ENCODE measurements at regions not wholly inside any gene's neighbourhood (a gene's known extent, or its start where the extent isn't known, plus 50 kb on each side); places are given as distances from the start of the nearest gene placed in this dataset.

DNA sequence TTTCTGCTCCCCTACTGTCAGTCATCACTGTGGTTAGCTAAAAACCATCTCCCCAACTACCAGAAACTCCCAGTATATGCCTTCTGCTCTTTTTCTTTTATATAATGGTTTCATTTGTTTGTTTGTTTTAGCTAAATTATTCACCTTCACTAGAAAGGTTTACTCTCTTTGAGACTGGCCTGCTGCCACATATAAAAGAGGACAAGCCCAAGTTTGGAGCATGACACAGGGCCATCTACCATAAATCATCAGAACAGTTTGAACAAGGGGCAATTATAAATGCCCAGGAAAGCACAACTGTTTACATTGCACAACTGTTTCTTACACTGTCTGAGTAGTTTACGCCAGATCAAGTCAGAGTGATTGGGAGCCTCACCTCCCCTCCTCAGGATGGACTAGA lies 471.0 kb upstream of the PIK3C3 start:
- DNase-seq (ENCODE audit: low read depth in 4 of 4, low spot score in 2 of 4), result no peak

DNA sequence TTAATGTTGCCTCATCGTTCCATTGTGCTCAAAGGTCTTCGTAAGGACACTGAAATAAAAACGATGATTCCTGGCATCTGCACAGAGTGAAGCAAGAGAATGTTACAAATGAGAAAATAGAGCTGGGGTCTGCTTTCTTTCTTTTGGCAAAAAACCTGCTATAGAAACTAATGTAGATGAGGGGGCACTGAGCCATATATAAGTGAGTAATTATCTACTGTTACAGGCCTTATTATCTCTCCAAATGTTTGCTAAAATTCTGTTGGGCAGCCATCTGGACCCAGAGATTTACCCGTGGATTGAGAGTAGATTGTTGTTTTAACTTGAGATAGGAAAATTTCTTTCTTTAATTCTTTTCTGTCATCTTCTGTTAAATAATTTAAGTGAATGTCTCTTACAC lies 472.5 kb upstream of the PIK3C3 start:
- no peak for DNase-seq (ENCODE audit: low read depth in 4 of 4, low spot score in 2 of 4)

DNA sequence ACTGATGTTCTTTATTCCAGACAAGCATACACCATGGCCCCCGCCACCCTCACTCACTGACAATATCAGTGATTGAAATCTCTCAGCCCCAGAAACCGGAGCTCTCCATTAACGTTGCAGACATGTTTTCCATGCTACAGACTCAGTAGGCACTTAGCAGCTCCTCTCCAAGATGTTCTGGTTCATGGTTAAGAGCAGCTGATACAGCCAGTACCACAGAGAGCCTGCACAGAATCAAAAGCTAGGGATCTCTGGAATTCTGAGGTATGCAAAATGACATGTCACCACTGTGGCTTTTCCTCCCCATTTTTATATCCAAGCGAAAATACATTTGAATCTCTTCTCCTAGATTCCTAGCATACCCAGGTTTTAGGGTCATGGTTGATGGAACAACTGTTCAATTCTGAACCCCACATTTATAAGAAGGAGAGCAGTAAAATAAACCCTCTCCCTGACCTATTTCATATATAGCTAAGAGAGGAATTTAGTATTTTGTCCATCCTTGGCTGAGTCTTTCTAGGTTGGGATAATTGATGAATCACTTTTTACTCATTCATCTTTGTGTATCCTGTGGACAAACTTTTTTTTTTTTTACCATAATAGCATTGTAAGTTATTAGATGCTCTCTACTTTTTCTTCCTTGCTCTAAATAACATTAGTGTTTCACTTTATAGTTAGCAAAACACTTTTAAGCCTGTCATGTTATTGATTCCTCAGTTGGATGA lies 488.4 kb upstream of the PIK3C3 start:
- no peak for DNase-seq (ENCODE audit: low read depth in 4 of 4, low spot score in 2 of 4)

DNA sequence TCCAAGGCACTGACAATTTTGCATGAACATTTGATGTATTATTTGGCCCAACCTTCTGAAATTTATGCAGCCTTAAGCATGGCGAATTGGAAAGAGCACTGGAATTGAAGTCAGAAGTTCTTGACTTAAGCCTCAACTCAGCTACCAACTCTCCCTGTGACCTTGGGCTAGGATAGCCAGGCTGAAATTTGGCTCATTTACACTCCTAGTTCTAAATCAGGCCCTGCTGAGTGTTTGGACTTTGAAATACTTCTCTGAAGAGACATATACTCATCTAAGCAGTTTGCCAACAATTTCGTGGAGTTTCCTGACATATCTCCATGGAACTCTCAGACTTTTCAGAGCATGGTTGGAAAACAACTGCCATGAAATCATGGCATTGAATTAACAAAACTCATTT lies 489.6 kb upstream of the PIK3C3 start:
- no peak for DNase-seq (ENCODE audit: low read depth in 4 of 4, low spot score in 2 of 4)

DNA sequence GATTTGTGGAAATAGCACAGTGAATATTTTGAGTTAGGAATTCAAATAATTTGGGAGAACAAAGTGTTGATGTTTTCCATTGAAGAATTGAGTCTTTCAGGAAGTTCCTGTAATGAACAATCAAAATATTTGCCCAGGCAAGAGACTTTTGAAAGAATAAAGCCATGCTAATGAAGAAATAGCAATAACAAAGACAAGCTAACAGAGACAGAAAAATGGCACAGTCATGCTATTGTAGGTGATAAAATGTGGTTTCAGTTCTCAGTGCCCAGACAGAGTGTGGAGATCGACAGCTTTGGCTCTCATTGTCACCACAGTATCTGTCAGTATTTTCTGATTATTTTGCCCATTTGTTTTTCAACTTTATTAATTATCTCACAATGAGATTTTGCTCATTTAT lies 490.8 kb upstream of the PIK3C3 start:
- no peak for DNase-seq (ENCODE audit: low read depth in 4 of 4, low spot score in 2 of 4)

DNA sequence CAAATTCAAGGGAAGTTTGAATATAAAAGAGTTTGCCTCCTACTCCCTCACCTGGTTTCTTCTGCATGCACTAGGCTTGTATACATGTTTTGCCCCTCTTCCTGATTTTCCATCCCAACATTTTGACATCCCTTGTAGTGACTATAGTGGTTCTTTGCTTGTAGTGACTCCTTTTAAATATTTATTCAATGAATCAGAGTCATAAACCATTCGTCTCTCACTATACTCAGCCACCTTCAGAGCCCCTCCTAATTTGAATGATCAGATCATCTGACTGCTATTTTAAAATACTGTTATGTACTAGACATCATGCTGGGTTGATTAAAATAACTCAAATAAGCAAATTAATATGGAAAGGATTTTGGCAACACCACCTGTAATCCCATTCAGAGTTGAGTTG lies 492.1 kb upstream of the PIK3C3 start:
- DNase-seq (ENCODE audit: low read depth in 4 of 4, low spot score in 2 of 4), result no peak

DNA sequence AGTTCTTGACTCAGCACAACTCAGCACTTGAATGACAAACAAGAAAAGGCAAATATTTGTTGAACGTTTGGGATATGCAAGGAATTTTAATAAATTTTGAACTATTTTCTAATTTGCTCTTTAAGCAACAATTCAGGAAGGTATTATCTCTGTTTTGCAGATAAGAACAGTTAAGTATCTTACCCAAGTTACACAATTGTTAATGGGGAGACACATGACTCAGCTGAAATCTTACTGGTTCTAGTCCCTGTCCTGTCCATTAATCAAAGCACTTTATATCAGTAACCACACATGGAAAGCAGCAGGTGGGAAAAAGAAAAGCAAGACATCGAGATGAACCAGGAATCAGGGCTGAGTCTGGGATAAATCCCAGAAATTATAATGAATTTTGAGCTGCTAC lies 493.9 kb upstream of the PIK3C3 start:
- no peak for DNase-seq (ENCODE audit: low read depth in 4 of 4, low spot score in 2 of 4)

DNA sequence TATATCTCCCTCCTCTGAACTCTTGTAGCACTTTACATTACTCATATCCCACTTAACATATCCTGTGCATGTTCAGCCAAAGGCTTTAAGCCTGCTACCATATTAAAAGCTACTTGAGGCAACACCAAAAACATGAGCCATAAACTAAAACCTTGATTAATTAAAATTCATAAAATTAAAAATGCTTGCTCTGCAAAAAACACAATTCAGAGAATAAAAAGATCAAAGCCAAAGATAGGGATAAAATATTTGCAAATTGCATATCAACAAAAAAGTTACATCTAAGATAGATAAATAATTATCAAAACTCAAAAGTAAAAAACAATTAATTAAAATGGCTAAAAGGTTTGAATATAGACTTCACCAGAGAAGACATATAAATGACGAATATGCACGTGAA lies 495.4 kb upstream of the PIK3C3 start:
- DNase-seq (ENCODE audit: low read depth in 4 of 4, low spot score in 2 of 4), result no peak

DNA sequence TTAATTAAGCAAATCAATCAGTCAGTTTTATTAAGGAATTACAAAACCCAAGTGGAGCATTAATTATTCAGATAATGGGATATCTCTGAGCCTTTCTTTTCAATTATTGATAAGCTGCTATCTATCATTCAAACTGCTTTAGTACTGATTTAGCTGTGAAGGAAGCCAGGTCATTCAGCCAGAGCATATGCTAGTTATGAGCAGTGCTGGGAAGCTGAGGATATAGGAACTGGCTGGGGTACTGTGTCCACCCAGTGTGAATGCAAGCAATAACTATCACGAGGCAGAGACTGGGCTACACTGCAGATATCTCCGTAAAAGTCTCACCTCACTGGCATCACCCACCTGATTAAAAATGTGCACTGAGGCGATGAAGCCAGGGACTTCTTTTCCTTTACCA lies 496.7 kb upstream of the PIK3C3 start:
- DNase-seq (ENCODE audit: low read depth in 4 of 4, low spot score in 2 of 4), result no peak

DNA sequence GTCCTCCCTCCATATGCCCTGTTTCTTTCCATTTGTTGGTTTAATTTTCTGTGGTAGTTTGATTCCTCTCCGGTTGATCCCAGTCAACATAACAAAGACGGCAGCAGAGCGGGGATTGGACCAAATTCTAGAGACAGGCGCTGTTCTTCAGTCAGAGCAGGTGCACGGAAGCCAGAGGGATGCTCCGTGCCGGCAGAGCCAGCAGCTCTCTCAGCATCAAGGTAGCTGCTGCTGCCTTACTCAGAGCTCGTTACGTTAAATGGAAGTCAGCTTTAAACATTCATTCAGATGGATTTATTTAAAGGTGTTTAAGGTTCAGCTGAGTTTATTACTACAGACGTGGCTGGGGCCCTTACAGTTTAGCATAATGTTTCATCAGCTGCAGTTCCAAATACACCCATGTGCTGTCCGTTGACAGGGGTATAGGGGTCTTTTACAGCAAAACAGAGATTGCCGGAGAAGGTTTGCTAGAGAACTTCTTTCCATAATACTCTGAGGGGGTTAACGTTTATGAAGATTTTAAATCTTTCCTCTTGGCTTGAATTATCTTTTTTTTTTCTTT lies 497.2 kb upstream of the PIK3C3 start:
- no peak for DNase-seq (ENCODE audit: low read depth in 4 of 4, low spot score in 2 of 4)

DNA sequence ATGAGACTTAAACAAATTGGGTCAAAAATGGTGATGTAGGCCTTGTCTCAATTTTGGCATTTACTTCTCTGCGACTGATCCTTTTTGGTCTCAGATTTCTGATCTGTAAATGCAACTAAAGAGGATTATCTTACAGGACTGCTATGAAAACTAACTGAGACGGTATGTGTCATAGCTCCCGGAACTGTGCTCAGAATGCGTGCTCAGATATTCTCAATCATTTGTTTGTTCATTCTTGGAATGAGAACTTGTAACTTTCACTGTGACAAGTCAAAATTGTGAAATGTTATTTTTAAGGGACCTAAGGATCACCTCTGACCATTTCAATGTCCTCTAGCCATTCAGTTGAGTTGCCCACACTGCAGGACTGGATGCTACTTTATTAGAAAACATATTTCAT lies 498.2 kb upstream of the PIK3C3 start:
- no peak for DNase-seq (ENCODE audit: low read depth in 4 of 4, low spot score in 2 of 4)

DNA sequence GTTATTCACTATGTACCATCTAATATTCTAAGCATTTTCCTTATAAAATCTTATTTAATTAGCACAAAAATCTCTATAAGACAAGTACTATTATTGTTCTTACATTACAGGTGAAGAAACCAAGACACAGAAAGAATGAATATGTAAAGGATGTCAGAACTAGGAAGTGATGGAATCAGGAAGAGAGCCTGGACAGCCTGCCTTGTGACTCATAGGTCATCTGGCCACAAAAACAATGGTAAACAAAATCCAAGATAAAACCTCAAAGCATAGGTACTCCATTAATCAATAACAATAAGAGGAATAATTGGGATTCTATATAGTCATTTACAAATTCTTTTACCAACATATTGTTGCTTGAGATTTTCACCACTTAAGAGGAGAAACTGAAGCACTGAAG lies 505.4 kb upstream of the PIK3C3 start:
- no peak for DNase-seq (ENCODE audit: low read depth in 4 of 4, low spot score in 2 of 4)

DNA sequence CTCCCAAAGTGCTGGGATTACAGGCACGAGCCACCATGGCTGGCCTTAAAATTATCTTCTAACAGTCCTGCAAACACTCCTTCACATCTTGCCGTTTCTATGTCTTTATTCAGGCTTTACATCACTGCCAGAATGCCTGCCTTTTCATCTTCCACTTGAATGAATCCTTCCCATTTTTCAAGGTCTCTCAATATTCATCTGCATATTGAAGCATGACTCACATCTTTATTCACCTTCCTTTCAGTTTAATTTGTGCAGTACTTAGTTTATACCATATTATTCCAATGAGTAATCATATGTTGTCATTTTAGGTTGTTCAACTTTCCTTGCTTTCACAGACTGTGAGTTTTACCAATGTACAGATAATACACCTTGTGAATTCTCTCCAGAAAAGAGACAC lies 510.1 kb upstream of the PIK3C3 start:
- DNase-seq (ENCODE audit: low read depth in 4 of 4, low spot score in 2 of 4), result no peak

DNA sequence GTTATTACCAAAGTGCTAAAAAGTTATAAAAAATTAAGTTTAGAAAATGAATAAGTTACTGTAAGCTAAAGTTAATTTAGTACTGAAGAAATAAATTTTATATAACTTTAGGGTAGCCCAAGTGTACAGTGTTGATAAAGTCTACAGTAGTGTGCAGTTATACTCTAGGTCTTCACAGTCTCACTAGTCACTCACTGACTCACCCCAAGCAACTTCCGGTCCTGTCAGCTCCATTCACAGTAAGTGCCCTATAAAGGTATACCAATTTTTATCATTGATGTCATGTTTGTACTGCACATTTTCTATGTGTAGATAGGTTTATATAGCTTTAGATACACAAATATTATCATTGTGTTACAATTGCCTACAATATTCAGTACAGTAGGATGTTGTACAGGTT lies 518.3 kb upstream of the PIK3C3 start:
- DNase-seq (ENCODE audit: low read depth in 4 of 4, low spot score in 2 of 4), result no peak

DNA sequence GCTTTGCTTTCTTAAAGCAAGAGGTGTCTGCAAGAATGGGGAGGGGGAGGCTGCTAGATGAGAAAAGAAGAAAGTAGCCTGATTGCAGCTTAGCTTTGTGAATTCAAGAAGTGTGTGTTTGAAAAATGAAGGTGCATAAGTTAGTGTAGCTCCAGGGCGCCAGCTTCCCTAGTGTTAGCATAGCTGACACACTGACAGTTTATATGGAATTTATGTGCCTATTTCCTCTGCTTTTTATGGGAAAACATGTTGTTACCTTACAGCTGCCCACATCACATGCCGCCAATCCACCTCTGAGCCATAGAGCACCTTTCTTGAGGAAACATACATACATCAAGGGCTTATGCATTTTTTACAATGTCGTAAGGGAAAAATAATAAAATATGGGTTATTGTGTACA lies 536.4 kb upstream of the PIK3C3 start:
- no peak for DNase-seq (ENCODE audit: low read depth in 4 of 4, low spot score in 2 of 4)

DNA sequence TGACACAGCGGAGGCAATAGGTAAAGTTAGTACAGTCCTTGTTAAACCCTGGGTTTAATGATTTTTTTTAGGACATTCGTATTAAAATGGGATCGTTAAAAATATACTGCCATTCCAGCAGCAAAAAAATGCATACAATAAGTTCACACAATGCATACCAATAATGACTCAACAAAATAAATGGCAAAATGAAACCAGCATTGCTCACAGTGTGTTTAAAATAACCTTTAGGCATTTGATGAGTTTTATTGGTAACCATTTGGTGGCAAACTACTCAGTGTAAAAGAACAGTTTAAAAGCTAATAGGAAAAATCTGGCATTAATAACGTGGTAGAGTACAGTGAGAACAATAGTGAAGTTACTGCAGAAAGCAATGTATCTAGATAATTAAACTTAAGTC lies 539.0 kb upstream of the PIK3C3 start:
- no peak for DNase-seq (ENCODE audit: low read depth in 4 of 4, low spot score in 2 of 4)

DNA sequence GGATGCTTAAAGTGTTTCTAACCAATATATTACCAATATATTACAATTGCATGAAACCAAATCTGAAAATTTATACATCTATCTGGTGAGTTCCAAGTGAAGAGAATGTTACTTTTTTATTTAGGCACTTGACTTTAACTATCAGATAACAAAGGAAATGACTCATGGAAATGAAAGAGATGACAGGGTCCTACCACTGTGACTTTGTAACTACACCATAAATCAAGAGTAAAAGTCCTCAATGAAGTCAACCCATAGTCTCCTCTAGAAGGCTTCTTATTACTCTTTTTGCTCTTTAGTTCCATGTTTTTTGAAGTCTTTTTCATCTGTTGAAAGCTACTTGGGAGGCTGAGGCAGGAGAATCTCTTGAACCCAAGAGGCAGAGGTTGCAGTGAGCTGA lies 545.0 kb upstream of the PIK3C3 start:
- DNase-seq (ENCODE audit: low read depth in 4 of 4, low spot score in 2 of 4), result no peak

DNA sequence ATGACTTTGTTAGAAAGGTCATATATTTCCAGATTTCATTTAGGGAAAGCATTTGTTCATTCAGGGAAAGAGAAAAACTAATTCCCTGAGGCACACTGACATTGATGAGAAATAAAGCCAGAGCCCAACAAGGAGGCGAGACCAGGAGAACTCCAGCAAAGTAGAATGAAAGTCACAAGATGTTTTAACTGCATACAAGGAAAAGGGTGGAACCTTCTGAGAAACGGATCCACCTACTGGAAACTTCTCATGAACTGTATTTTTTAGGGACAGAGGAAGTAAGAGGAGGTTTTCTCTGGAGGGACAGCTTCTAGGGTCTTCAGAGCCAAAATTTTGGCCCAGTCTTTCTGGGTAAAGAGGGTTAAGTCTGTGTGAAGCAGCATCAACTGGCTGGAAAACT lies 548.2 kb upstream of the PIK3C3 start:
- no peak for DNase-seq (ENCODE audit: low read depth in 4 of 4, low spot score in 2 of 4)

DNA sequence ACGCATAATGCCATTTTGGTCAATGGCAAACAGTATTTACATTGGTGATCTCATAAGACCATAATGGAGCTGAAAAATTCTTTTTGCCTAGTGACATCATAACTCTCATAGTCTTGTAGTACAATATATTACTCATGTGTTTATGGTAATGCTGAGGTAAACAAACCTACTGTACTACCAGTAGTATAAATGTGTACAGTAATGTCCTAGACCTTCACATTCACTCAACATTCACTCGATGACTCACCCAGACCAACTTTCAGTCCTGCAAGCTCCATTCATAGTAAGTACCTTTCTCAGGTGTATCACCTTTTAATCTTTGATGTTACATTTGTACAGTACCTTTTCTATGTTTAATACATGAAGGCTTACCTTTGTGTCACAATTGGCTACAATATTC lies 558.2 kb upstream of the PIK3C3 start:
- DNase-seq (ENCODE audit: low read depth in 4 of 4, low spot score in 2 of 4), result no peak

DNA sequence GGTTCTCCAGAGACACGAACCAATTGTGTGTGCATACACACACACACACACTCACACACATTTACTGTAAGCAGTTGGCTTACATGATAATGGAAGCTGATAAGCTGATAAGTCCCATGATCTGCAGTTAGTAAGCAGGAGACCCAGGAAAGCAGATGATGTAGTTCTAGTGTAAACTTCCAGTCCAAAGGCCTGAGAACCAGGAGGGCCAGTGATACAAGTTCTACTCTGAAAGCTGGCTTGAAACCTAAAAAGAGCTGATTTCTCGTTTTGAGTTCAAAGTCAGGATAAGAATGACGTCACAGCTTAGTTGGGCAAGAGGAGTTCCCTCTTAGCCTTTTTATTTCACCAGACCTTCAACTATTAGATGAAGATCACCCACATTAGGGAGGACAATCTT lies 558.8 kb upstream of the PIK3C3 start:
- DNase-seq (ENCODE audit: low read depth in 4 of 4, low spot score in 2 of 4), result no peak

DNA sequence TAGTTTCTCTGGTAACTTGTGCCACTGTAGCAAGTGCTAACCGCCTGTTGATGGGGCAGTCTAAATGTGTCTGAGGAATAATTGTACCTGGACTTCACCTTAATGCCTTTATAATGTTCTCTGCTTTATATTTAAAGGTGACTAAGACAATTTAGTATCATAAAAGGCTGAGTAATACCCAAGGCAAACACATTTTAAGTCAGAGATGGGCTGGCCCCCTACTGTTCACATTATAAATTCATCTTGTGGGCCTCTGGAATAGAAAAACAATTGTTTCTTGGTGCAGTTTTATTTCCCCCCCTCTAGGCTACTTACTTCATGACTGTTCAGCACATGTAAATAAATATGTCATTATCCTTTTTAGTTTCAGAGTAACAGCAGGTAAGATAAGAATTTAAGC lies 559.3 kb upstream of the PIK3C3 start:
- DNase-seq (ENCODE audit: low read depth in 4 of 4, low spot score in 2 of 4), result no peak

DNA sequence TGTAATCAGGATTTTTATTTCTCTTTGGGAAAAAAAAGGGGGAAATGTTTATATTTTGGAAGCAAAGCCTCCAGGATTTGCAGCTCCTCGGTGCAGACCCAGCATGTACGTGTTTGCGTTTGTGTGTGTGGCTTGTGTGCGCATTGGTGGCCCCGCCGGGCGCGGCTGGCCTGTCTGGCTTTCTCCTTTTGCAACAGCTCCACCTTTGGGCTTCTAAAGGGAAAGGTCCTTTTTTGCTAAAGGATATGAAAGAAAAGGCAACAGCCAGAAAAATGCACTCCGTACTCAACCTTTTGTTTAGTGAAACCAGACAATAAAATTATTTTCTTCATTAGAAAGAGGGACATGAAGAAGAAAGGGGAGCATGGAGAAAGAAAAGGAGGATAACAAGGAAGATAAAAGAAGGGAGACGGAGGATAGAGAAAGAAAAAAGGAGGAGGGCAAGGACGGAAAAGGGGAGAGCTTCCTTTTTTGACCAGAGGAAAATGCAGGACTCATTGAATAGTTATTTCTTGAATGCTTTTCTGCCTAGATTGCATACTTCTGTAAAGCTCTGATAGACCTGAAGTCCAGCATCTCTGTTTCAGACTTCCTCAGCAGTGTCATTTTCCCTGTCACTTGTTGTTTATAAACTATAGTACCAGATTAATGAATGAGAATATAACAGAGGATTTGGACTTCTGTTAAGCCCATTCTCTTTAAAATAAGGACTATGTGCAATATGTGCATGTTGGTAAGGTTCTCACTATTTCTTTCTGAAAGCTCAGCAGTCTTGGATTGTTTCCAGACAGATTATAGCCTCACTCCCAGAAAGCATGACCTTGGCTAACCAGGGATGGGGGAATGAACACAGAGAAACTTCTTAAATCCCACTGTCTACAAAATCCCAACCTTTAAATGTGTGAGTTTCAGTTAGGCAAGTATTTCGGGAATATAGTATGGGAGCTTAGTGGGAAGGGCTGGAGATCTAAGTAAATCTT lies 563.1 kb upstream of the PIK3C3 start:
- DNase-seq (ENCODE audit: low read depth in 4 of 4, low spot score in 2 of 4), result peak in 3 of 4 donors; percentile 30 to 48 (median 46)

Data from left renal cortex interstitium (tissue), 4 donors.